Suprapubic skin (tissue), 4 donors: ENCODE measurements at regions not wholly inside any gene's neighbourhood (a gene's known extent, or its start where the extent isn't known, plus 50 kb on each side); places are given as distances from the start of the nearest gene placed in this dataset.

Source experiments
- DNase-seq, 2 donors: peaks; one replicate each; pipeline ENCODE4 v3.0.0-alpha.2; 2019; ENCODE audit warnings: low spot score in 2 of 2
- H3K27ac ChIP-seq: fragments of 200-600 bp; sonication (generic); one replicate; pipeline ENCODE4 v1.5.1; 2019
- H3K27me3 ChIP-seq: fragments of 200-600 bp; sonication (generic); one replicate; pipeline ENCODE4 v1.5.1; 2019
- H3K36me3 ChIP-seq: fragments of 200-600 bp; sonication (generic); one replicate; pipeline ENCODE4 v1.5.1; 2019
- H3K4me1 ChIP-seq: fragments of 200-600 bp; sonication (generic); one replicate; pipeline ENCODE4 v1.5.1; 2019
- H3K4me3 ChIP-seq: fragments of 200-600 bp; sonication (generic); one replicate; pipeline ENCODE4 v1.5.1; 2019; ENCODE audit warnings: mild to moderate bottlenecking
- H3K9me3 ChIP-seq: fragments of 200-600 bp; sonication (generic); one replicate; pipeline ENCODE4 v1.5.1; 2019
- EP300 ChIP-seq: sonication (generic); formaldehyde crosslinking; IDR thresholded peaks from one replicate; pipeline ENCODE4 v1.6.1; 2017; ENCODE audit warnings: antibody characterized with exemption
- POLR2A ChIP-seq, 2 donors: fragments of 450-650 bp; IDR thresholded peaks; one replicate each; pipeline ENCODE4 v1.6.1; 2017; ENCODE audit warnings: antibody characterized with exemption in 2 of 2, mild to moderate bottlenecking in 2 of 2, moderate library complexity in 2 of 2
- POLR2AphosphoS5 ChIP-seq, 3 donors: sonication (generic); formaldehyde crosslinking; IDR thresholded peaks; one replicate each; pipeline ENCODE4 v1.6.1; 2017; ENCODE audit warnings: antibody characterized with exemption in 3 of 3
- WGBS: methylation state at CpG from one replicate; pipeline ENCODE4 v1.1.5; 2018; 5-methylcytosine and 5-hydroxymethylcytosine counted together
- TF ChIP-seq, protein P1 (sequence below), 2 donors: fragments of 200-600 bp in 1 of 2; fragments of 450-650 bp in 1 of 2; sonication (generic) in 1 of 2; IDR thresholded peaks; one replicate each; pipeline ENCODE4 v1.5.1; 2016 to 2019; ENCODE audit warnings: antibody characterized with exemption in 2 of 2, mild to moderate bottlenecking in 1 of 2, moderate library complexity in 1 of 2

DNA sequence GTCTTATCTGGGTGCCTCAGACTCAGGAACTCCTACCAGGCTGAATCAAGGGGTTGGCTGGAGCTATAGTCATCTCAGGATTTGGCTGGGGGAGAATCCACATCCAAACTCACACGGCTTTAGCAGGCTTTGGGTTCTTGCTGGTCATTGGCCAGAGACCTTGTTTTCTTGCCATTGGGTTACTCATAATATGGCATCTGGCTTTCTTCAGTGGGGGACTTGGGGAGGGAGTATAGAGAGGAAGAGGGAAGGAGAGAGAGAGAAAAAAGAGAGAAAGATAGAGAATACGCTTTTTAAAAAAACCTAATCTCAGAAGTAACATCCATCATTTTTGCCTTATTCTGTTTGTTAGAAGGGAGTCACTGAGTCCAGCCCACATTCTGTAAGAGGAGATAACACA, 191.5 kb upstream of the SHISA6 start:
- Histone ChIP-seq H3K4me1 (no peaks in the 10 kb centered on the region), H3K27ac (no peak overlapping the region), H3K9me3 (no peaks in the 10 kb centered on the region), H3K27me3 (no peaks in the 10 kb centered on the region), H3K36me3 (no peaks in the 10 kb centered on the region), H3K4me3 (no peak overlapping the region)
- 77% methylated on average over 2 of the region's 2 CpGs for WGBS
- DNase-seq: no peak
- no peak for TF ChIP-seq POLR2A (IDR thresholded peaks at IDR 0.05)
- TF ChIP-seq, protein P1, sequence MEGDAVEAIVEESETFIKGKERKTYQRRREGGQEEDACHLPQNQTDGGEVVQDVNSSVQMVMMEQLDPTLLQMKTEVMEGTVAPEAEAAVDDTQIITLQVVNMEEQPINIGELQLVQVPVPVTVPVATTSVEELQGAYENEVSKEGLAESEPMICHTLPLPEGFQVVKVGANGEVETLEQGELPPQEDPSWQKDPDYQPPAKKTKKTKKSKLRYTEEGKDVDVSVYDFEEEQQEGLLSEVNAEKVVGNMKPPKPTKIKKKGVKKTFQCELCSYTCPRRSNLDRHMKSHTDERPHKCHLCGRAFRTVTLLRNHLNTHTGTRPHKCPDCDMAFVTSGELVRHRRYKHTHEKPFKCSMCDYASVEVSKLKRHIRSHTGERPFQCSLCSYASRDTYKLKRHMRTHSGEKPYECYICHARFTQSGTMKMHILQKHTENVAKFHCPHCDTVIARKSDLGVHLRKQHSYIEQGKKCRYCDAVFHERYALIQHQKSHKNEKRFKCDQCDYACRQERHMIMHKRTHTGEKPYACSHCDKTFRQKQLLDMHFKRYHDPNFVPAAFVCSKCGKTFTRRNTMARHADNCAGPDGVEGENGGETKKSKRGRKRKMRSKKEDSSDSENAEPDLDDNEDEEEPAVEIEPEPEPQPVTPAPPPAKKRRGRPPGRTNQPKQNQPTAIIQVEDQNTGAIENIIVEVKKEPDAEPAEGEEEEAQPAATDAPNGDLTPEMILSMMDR (IDR thresholded peaks at IDR 0.05): no peak
- TF ChIP-seq EP300: no peak

DNA sequence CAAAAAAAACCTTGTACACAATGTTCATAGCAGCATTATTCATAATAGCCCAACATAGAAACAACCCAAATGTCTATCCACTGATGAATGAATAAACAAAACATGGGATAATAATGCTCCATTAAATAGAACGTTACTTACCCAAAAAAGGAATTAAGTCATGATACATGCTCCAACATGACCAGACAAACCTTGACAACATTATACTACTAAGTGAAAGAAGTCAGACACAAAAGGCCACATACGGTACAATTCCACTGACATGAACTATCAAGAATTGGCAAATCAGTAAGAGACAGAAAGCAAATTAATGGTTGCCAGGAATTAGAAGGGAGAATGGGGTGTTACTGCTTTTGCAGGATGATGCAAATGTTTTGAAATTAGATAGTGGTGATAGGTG, 193.8 kb upstream of the SHISA6 start:
- H3K4me3 ChIP-seq: no peak overlapping the region
- H3K36me3 ChIP-seq: no peaks in the 10 kb centered on the region
- H3K27me3 ChIP-seq: no peaks in the 10 kb centered on the region
- no peak for DNase-seq
- TF ChIP-seq, protein P1 (IDR thresholded peaks at IDR 0.05): no peak
- TF ChIP-seq POLR2AphosphoS5 (IDR thresholded peaks at IDR 0.05) (no peak), EP300 (no peak), POLR2A (IDR thresholded peaks at IDR 0.05) (no peak)
- H3K4me1 ChIP-seq: no peaks in the 10 kb centered on the region
- 58% methylated on average over 2 of the region's 2 CpGs for WGBS
- no peaks in the 10 kb centered on the region for H3K9me3 ChIP-seq
- no peak overlapping the region for H3K27ac ChIP-seq

DNA sequence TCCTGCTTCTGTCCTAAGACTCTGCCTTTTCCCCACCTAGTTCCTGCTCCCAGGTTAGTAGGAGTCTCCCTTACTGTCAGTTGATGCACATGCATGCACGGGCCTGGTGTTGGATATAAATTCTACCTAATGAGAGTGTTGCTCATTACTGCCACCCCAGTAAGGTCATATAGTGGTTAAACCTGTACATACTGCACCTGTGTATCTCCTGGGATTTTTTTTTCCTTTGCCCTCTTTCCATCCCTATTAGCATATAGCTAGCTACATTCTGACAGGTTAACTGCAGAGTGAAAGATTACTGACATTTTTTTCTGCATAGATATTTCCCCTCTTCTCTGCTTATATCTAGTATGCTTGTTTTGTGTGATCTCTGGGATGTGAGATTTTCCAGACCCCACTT, 201.5 kb upstream of the PIRT start:
- TF ChIP-seq POLR2AphosphoS5 (IDR thresholded peaks at IDR 0.05): no peak
- no peak for TF ChIP-seq POLR2A (IDR thresholded peaks at IDR 0.05)
- TF ChIP-seq, protein P1 (IDR thresholded peaks at IDR 0.05): no peak
- TF ChIP-seq EP300: no peak
- Histone ChIP-seq H3K4me1 (no peaks in the 10 kb centered on the region), H3K27me3 (no peaks in the 10 kb centered on the region), H3K9me3 (no peaks in the 10 kb centered on the region), H3K36me3 (no peaks in the 10 kb centered on the region), H3K27ac (no peak overlapping the region), H3K4me3 (no peak overlapping the region)
- 60% methylated on average over 1 of the region's 1 CpG for WGBS
- no peak for DNase-seq

DNA sequence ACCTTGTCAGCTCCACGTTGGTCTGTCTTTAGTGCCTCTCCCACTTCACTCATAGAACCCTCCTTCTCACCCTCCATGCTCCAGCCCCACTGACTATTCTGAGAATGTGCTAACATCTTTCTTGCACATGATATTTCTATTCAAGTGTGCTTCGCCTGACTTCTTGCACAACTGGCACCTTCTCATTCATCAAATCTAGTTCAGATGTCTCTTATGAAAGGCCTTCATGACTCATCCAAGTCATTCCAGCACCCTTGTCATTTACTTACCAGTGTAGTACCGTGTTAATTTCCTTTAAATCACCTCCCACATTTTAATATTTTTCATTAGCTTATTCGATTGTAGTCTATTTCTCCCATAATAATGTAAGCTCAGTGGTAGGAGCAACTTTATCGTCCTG, 197.8 kb upstream of the PIRT start:
- Histone ChIP-seq H3K4me1 (no peaks in the 10 kb centered on the region), H3K27me3 (no peaks in the 10 kb centered on the region), H3K27ac (no peak overlapping the region), H3K4me3 (no peak overlapping the region), H3K9me3 (no peaks in the 10 kb centered on the region), H3K36me3 (no peaks in the 10 kb centered on the region)
- no peak for DNase-seq
- TF ChIP-seq POLR2AphosphoS5 (IDR thresholded peaks at IDR 0.05) (no peak), EP300 (no peak), POLR2A (IDR thresholded peaks at IDR 0.05) (no peak)
- TF ChIP-seq, protein P1 (IDR thresholded peaks at IDR 0.05): no peak
- WGBS: 44% methylated on average over 5 of the region's 5 CpGs

DNA sequence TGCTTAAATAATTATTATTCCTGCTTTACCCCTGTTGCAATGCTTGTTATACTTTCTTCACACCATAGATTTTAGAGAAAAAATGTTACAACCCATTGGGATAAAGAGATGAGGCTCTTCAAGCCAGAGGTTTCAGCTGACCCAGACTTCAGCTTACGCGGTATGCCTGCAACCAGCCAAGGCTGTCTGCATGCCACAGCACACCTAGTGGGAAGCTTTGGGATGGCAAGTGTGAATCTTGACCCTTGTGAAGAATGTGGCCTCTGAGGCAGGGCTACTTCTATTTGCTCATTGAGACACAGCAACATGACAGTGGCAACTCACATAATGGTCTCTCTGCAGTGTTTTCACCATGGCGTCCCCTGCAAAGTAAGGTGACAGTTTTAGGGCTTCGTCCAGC, 193.9 kb upstream of the PIRT start:
- Histone ChIP-seq H3K27me3 (no peaks in the 10 kb centered on the region), H3K9me3 (no peaks in the 10 kb centered on the region), H3K4me3 (no peak overlapping the region), H3K27ac (no peak overlapping the region), H3K4me1 (no peaks in the 10 kb centered on the region), H3K36me3 (no peaks in the 10 kb centered on the region)
- 89% methylated on average over 4 of the region's 4 CpGs for WGBS
- no peak for DNase-seq
- TF ChIP-seq, protein P1 (IDR thresholded peaks at IDR 0.05): no peak
- TF ChIP-seq EP300 (no peak), POLR2A (IDR thresholded peaks at IDR 0.05) (no peak), POLR2AphosphoS5 (IDR thresholded peaks at IDR 0.05) (no peak)
